Smooth muscle cell of the brain vasculature (primary cell): ENCODE measurements at regions not wholly inside any gene's neighbourhood (a gene's known extent, or its start where the extent isn't known, plus 50 kb on each side); places are given as distances from the start of the nearest gene placed in this dataset.
A peak's percentile ranks its signal among the peaks of the same experiment; 100 is the strongest.
"Not testable (repeated sequence)": the region's sequence is repeated elsewhere in the genome, so short reads cannot be mapped to it uniquely, and the experiment has no call there.

Source experiments
- DNase-seq: peaks from one replicate; pipeline ENCODE4 v3.0.0-alpha.2; 2012; ENCODE audit warnings: low read depth, low spot score

GRCh38 chr17:63249256-63250004 lies 196.7 kb downstream of the CYB561 start:
- no peak for DNase-seq

GRCh38 chr17:63250830-63251229 lies 195.3 kb downstream of the CYB561 start:
- no peak for DNase-seq

- no peak for DNase-seq
These were observed 187.3 kb downstream of the CYB561 start for GRCh38 chr17:63258785-63259184.

GRCh38 chr17:63262751-63263476 lies 183.2 kb downstream of the CYB561 start:
- no peak for DNase-seq

- DNase-seq = no peak
These were observed 180.6 kb downstream of the CYB561 start for GRCh38 chr17:63265526-63265925.

- DNase-seq = no peak
These were observed 178.3 kb downstream of the CYB561 start for GRCh38 chr17:63267846-63268245.

- DNase-seq = no peak
These were observed 177.3 kb downstream of the CYB561 start for GRCh38 chr17:63268827-63269226.

- no peak for DNase-seq
These were observed 175.5 kb downstream of the CYB561 start for GRCh38 chr17:63270610-63271009.

- no peak for DNase-seq
These were observed 172.0 kb downstream of the CYB561 start for GRCh38 chr17:63274146-63274545.

GRCh38 chr17:63275318-63275970 lies 170.7 kb downstream of the CYB561 start:
- DNase-seq = peak; percentile 47

GRCh38 chr17:63275971-63276745 lies 169.9 kb downstream of the CYB561 start:
- no peak for DNase-seq

GRCh38 chr17:63276821-63277220 lies 169.3 kb downstream of the CYB561 start:
- no peak for DNase-seq

- no peak for DNase-seq
These were observed 168.5 kb downstream of the CYB561 start for GRCh38 chr17:63277629-63278028.

GRCh38 chr17:63278728-63279442 lies 167.2 kb downstream of the CYB561 start:
- DNase-seq = no peak

- DNase-seq = no peak
These were observed 166.4 kb downstream of the CYB561 start for GRCh38 chr17:63279498-63280230.

GRCh38 chr17:63282455-63282854 lies 163.7 kb downstream of the CYB561 start:
- no peak for DNase-seq

GRCh38 chr17:63285551-63285950 lies 160.6 kb downstream of the CYB561 start:
- DNase-seq = no peak

- no peak for DNase-seq
These were observed 159.9 kb downstream of the CYB561 start for GRCh38 chr17:63286254-63286653.

GRCh38 chr17:63287006-63287405 lies 159.1 kb downstream of the CYB561 start:
- not testable (repeated sequence) for DNase-seq

GRCh38 chr17:63289931-63290330 lies 156.2 kb downstream of the CYB561 start:
- no peak for DNase-seq
